Thyroid gland (tissue), 4 donors: ENCODE measurements at regions not wholly inside any gene's neighbourhood (a gene's known extent, or its start where the extent isn't known, plus 50 kb on each side); places are given as distances from the start of the nearest gene placed in this dataset.

ENCODE experiments used
- POLR2A ChIP-seq, 2 donors: fragments of 450-650 bp; IDR thresholded peaks; one replicate each; pipeline ENCODE4 v1.6.1; 2017; ENCODE audit warnings: antibody characterized with exemption in 2 of 2, mild to moderate bottlenecking in 2 of 2, moderate library complexity in 1 of 2
- TF ChIP-seq, protein P1 (sequence below), 6 experiments: fragments of 200-600 bp in 3 of 6; fragments of 450-650 bp in 3 of 6; sonication (generic) in 3 of 6; IDR thresholded peaks; one replicate each; pipeline ENCODE4 v1.5.1; 2016 to 2019; ENCODE audit warnings: antibody characterized with exemption in 6 of 6, mild to moderate bottlenecking in 2 of 6, inconsistent platforms in 1 of 6, moderate library complexity in 1 of 6

DNA sequence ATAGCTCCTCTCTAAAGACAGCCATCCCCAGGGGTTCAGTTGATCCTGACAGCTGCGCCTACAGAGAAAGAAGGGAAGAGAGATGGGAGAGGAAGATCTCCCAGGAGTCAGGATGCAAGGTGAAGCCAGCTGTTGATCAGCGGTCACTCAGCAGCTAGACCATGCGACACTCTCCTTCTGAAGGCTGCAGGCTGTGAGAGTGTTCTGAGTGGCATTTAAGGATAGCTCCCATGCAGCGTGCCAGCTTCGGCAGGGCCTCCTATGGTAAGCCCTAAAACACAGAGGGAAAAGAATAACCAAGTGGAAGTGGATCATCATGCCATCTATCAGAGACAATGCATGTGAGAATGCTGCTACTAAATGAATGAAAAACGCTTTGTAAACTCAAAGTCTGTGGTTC, 197.9 kb upstream of the NUDT4 start:
- TF ChIP-seq, protein P1, sequence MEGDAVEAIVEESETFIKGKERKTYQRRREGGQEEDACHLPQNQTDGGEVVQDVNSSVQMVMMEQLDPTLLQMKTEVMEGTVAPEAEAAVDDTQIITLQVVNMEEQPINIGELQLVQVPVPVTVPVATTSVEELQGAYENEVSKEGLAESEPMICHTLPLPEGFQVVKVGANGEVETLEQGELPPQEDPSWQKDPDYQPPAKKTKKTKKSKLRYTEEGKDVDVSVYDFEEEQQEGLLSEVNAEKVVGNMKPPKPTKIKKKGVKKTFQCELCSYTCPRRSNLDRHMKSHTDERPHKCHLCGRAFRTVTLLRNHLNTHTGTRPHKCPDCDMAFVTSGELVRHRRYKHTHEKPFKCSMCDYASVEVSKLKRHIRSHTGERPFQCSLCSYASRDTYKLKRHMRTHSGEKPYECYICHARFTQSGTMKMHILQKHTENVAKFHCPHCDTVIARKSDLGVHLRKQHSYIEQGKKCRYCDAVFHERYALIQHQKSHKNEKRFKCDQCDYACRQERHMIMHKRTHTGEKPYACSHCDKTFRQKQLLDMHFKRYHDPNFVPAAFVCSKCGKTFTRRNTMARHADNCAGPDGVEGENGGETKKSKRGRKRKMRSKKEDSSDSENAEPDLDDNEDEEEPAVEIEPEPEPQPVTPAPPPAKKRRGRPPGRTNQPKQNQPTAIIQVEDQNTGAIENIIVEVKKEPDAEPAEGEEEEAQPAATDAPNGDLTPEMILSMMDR (IDR thresholded peaks at IDR 0.05): no peak
- no peak for TF ChIP-seq POLR2A (IDR thresholded peaks at IDR 0.05)
